GM12873 (cell line): ENCODE measurements at regions not wholly inside any gene's neighbourhood (a gene's known extent, or its start where the extent isn't known, plus 50 kb on each side); places are given as distances from the start of the nearest gene placed in this dataset.

Source experiments
- TF ChIP-seq, protein P1 (sequence below): IDR thresholded peaks from 2 replicates; pipeline ENCODE4 v1.5.1; 2012; ENCODE audit warnings: low read depth, mild to moderate bottlenecking, moderate library complexity, low read length, control low read depth; ENCODE audit not compliant: insufficient read depth; ENCODE audit errors: missing control alignments

DNA sequence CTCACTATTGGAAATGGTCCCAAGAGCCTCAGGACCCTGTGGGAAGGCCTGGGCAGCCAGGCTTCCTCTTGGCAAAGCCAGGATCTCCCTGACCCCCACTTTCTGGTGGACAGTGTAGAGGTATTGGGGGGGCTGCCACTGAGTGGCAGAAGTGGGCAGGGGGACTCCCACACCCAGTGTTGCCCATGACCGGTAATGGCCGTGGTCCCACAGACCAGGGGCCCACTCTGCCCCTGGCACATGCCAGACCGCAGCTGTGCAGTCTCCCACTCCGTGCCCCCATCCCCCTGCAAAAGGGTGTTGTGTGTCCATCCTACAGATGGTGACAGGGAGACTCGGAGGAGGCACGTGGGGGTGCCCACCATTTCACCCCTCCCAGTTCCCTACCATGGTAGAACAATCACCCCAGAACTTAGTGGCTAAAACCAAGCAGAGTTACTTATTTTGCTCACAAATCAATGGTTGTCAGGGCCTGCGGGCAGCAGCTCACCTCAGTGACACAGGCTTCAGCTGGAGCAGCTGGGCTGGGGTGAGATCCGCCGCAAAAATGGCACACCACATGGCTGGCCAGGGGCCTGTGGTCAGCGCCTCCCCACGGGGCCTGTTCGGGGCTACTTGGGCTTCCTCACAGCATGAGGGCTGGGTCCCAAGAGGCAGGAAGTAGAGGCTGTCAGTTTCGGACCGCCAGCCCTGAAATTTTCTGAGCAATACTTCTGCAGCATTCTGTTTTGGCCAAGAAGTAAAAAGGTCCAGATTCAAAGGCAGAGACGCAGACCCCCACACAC is 59.0 kb upstream of the ZNF469 start:
- TF ChIP-seq, protein P1, sequence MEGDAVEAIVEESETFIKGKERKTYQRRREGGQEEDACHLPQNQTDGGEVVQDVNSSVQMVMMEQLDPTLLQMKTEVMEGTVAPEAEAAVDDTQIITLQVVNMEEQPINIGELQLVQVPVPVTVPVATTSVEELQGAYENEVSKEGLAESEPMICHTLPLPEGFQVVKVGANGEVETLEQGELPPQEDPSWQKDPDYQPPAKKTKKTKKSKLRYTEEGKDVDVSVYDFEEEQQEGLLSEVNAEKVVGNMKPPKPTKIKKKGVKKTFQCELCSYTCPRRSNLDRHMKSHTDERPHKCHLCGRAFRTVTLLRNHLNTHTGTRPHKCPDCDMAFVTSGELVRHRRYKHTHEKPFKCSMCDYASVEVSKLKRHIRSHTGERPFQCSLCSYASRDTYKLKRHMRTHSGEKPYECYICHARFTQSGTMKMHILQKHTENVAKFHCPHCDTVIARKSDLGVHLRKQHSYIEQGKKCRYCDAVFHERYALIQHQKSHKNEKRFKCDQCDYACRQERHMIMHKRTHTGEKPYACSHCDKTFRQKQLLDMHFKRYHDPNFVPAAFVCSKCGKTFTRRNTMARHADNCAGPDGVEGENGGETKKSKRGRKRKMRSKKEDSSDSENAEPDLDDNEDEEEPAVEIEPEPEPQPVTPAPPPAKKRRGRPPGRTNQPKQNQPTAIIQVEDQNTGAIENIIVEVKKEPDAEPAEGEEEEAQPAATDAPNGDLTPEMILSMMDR, result no peak

DNA sequence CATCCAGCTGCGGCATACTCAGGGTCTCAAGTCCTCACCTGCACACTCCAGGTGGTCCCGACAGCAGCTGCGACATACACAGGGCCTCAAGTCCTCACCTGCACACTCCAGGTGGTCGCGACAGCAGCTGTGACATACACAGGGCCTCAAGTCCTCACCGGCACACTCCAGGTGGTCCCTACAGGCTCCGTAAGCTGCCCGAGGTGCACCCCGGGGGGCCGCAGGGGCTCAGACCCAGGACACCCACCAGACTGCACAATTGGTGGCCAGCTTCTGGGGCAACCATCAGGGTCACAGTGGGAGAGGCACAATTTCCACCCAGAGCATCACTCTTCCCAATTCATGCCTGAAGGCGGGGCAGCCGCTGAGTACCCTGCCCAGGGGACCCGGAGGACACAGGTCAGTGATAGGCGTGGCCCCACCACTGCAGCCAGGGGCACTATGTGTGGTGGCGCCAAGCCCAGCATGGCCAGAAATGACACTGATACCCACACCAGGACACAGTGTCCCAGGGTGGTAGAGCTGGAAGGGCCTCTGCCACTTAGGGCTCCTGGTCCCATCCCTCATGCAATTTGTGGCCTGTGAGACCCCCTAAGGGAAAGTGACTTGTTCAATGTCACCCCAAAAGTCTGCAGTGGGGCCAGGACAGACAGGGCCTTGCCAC is 57.5 kb upstream of the ZNF469 start:
- TF ChIP-seq, protein P1, result no peak

DNA sequence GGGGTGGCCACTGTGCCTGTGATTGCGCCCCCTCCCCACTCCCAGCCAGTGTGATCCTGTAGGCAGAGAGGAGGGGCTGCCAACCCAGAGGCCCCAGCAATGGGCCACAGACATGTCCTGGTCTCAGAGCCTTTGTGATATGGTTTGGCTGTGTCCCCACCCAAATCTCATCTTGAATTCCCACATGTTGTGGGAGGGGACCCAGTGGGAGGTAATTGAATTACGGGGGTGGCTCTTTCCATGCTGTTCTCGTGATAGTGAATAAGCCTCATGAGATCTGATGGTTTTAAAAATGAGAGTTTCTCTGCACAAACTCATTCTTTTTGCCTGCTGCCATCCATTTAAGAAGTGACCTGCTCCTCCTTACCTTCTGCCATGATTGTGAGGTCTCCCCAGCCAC is 56.8 kb upstream of the ZNF469 start:
- TF ChIP-seq, protein P1, result no peak

DNA sequence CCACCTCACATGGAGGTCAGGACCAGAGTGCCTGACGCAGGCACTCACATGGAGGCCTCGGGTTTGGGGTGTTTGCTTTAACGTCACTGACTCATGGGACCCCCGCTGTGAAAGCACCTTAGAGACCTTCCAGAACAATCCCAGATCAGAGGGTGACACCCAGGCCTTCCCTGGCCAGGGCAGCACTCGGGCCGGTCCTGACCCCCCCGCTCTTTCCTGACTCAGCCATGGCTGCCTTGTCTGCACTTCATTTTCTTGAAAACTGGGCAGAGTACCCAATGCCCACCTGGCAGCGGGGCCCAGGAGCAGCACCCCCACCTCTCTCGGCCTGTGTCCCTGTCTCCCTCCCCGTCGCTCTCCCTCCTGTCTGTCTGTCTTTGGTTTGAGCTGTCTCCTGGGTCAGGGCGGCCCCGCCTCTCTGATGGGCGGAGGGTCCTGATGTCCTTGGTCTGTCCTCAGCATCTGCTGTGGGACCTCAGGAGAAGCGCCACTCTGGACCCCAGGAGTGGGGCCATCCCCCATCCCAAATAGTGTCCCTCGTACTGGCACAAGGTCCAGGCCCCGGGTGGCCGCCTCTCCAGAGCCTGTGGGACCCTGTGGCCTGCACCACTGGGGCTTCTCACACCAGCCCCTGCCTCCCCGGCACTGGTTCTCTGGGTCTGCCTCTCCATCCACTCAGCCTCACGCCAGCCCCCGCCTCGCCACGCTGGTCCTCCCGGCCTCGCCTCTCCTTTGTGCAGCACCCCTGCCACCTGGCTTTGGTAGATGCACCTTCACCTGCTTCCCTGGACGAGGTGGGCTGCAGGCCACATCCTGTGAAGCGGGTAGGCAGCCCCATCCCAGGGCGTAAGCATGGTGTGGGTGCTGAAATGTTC is 55.9 kb upstream of the ZNF469 start:
- TF ChIP-seq, protein P1, result no peak

DNA sequence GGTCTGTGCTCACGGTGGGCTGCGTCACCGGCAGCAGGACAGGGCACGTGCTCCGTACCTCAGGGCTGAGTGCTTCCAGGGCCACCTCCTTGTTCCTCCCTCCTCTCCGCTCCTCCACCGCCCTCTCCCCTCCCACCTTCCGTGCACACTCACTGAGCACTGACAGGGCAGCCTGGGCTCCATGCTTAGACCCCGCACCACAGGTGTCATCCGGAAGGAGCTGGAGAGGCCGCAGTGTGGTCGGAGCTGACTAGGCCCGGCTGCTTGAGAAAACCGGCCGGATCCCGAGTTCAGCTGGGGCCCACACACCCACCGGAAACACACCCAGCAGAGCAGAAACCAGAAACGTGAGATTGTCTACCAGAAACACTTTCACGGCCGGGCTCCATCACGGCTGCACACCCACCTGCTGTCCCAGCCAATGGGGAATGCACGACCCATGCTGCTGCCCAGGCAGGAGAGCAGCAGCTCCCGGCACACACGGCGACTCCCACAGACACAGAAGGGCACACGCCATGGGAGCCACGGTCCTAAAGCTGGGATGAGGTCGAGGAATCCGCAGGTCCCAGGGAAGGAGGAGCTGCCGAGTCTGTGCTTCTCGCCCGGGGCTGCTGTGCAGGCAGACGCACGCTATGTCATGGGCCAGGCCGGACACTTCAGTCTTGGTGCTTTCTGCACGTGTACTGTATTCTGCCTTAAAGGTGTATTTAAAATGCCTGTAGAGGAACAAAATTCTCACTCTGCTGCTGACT is 55.0 kb upstream of the ZNF469 start:
- TF ChIP-seq, protein P1, result no peak

- TF ChIP-seq, protein P1, result no peak
Measured at GRCh38 chr16:88328313-88328980, 54.3 kb upstream of the ZNF469 start.
